ENCODE measurements at regions not wholly inside any gene's neighbourhood (a gene's known extent, or its start where the extent isn't known, plus 50 kb on each side); places are given as distances from the start of the nearest gene placed in this dataset.

- no peak for TF ChIP-seq TBP (IDR thresholded peaks at IDR 0.05; ENCODE audit: low read depth, low read length)
- TF ChIP-seq HDAC6 (IDR thresholded peaks at IDR 0.05; ENCODE audit: low read depth, low read length): no peak
- no peak for TF ChIP-seq SIX5 (IDR thresholded peaks at IDR 0.05; ENCODE audit: low read depth, low read length)
- no peak for TF ChIP-seq SP2 (IDR thresholded peaks at IDR 0.05; ENCODE audit: low read length)
- TF ChIP-seq GTF2F1 (IDR thresholded peaks at IDR 0.05; ENCODE audit: borderline replicate concordance, low read depth, low read length): no peak
Measured at GRCh38 chr9:14530841-14531240, 162.4 kb downstream of the ZDHHC21 start (continued).
